Activated naive CD8-positive, alpha-beta T cell treated with anti-CD3 and anti-CD28 coated beads, Interleukin-2, amount 10 ng/mL, durations not matched to agents 7 days and 5 days (primary cell): ENCODE measurements at regions not wholly inside any gene's neighbourhood (a gene's known extent, or its start where the extent isn't known, plus 50 kb on each side); places are given as distances from the start of the nearest gene placed in this dataset.
"Not testable (repeated sequence)": the region's sequence is repeated elsewhere in the genome, so short reads cannot be mapped to it uniquely, and the experiment has no call there.

ENCODE experiments used
- ATAC-seq: fragments of 150-1000 bp; cut with Tn5 transposase; one replicate; pipeline ENCODE4 v1.10.0; 2021; ENCODE audit warnings: low read depth, moderate library complexity
- POLR2A ChIA-PET: fragments of 350-600 bp; sonication (Branson Sonifier 250); formaldehyde crosslinking; loops from one replicate; lab custom pipeline; 2021; ENCODE audit warnings: antibody characterized with exemption; lab: Charles Lee
- DNase-seq: peaks from one replicate; pipeline ENCODE4 v3.0.0; 2021
- H3K27ac Mint-ChIP-seq: one replicate; pipeline ENCODE4 v1.8.0; 2022; ENCODE audit warnings: mild to moderate bottlenecking, mixed read lengths
- H3K27me3 Mint-ChIP-seq: one replicate; pipeline ENCODE4 v1.8.0; 2022; ENCODE audit warnings: mild to moderate bottlenecking, moderate library complexity, mixed read lengths
- H3K36me3 Mint-ChIP-seq: one replicate; pipeline ENCODE4 v1.8.0; 2021; ENCODE audit warnings: mild to moderate bottlenecking, mixed read lengths
- H3K4me1 Mint-ChIP-seq: one replicate; pipeline ENCODE4 v1.8.0; 2021; ENCODE audit warnings: mixed read lengths
- H3K4me3 Mint-ChIP-seq: one replicate; pipeline ENCODE4 v1.8.0; 2022; ENCODE audit warnings: mild to moderate bottlenecking, moderate library complexity, mixed read lengths
- H3K9me3 Mint-ChIP-seq: one replicate; pipeline ENCODE4 v1.8.0; 2021; ENCODE audit warnings: mixed read lengths

GRCh38 chrX:68985135-68985755 lies 156.4 kb downstream of the EFNB1 start:
- H3K27me3 Mint-ChIP-seq, result no peaks in the 10 kb centered on the region
- no peak overlapping the region for H3K4me3 Mint-ChIP-seq
- H3K4me1 Mint-ChIP-seq, result peaks cover 4% of the 10 kb centered on the region
- DNase-seq, result no peak
- no peaks in the 10 kb centered on the region for H3K36me3 Mint-ChIP-seq
- no peaks in the 10 kb centered on the region for H3K9me3 Mint-ChIP-seq
- no peak overlapping the region for H3K27ac Mint-ChIP-seq
- POLR2A ChIA-PET, result no interaction called here
- no peak for ATAC-seq

- H3K27ac Mint-ChIP-seq, result no peak overlapping the region
- no peaks in the 10 kb centered on the region for H3K9me3 Mint-ChIP-seq
- ATAC-seq, result no peak
- POLR2A ChIA-PET, result no interaction called here
- H3K27me3 Mint-ChIP-seq, result no peaks in the 10 kb centered on the region
- no peaks in the 10 kb centered on the region for H3K36me3 Mint-ChIP-seq
- no peak for DNase-seq
- H3K4me1 Mint-ChIP-seq, result peaks cover 4% of the 10 kb centered on the region
- H3K4me3 Mint-ChIP-seq, result no peak overlapping the region
Observed at GRCh38 chrX:68983004-68983857, 154.4 kb downstream of the EFNB1 start.

GRCh38 chrX:68982476-68982875 lies 153.7 kb downstream of the EFNB1 start:
- ATAC-seq (no peak), DNase-seq (no peak)
- Mint-ChIP-seq H3K9me3 (no peaks in the 10 kb centered on the region), H3K36me3 (no peaks in the 10 kb centered on the region), H3K4me1 (no peaks in the 10 kb centered on the region), H3K27me3 (no peaks in the 10 kb centered on the region), H3K4me3 (no peak overlapping the region), H3K27ac (no peak overlapping the region)
- POLR2A ChIA-PET, result no interaction called here

- Mint-ChIP-seq H3K9me3 (no peaks in the 10 kb centered on the region), H3K27me3 (peaks cover 2% of the 10 kb centered on the region), H3K4me3 (no peak overlapping the region), H3K36me3 (no peaks in the 10 kb centered on the region), H3K4me1 (no peaks in the 10 kb centered on the region), H3K27ac (no peak overlapping the region)
- DNase-seq, result no peak
- POLR2A ChIA-PET, result no interaction called here
- no peak for ATAC-seq
Observed at GRCh38 chrX:68980906-68981616, 152.2 kb downstream of the EFNB1 start.

- Mint-ChIP-seq H3K36me3 (no peaks in the 10 kb centered on the region), H3K9me3 (peaks cover 2% of the 10 kb centered on the region), H3K4me3 (no peak overlapping the region), H3K27ac (no peak overlapping the region), H3K27me3 (peaks cover 2% of the 10 kb centered on the region), H3K4me1 (no peaks in the 10 kb centered on the region)
- DNase-seq, result no peak
- ATAC-seq, result no peak
- POLR2A ChIA-PET, result no interaction called here
Observed at GRCh38 chrX:68978655-68979054, 149.8 kb downstream of the EFNB1 start.

GRCh38 chrX:68978255-68978654 lies 149.4 kb downstream of the EFNB1 start:
- Mint-ChIP-seq H3K27ac (no peak overlapping the region), H3K36me3 (no peaks in the 10 kb centered on the region), H3K9me3 (peaks cover 3% of the 10 kb centered on the region), H3K4me1 (no peaks in the 10 kb centered on the region), H3K27me3 (peaks cover 2% of the 10 kb centered on the region), H3K4me3 (no peak overlapping the region)
- DNase-seq, result no peak
- ATAC-seq, result no peak
- POLR2A ChIA-PET, result no interaction called here

- no peaks in the 10 kb centered on the region for H3K36me3 Mint-ChIP-seq
- ATAC-seq (no peak), DNase-seq (no peak)
- H3K4me1 Mint-ChIP-seq, result no peaks in the 10 kb centered on the region
- H3K27ac Mint-ChIP-seq, result no peak overlapping the region
- H3K9me3 Mint-ChIP-seq, result peaks cover 2% of the 10 kb centered on the region
- POLR2A ChIA-PET, result no interaction called here
- H3K4me3 Mint-ChIP-seq, result no peak overlapping the region
- peaks cover 4% of the 10 kb centered on the region for H3K27me3 Mint-ChIP-seq
Observed at GRCh38 chrX:68953331-68953730, 124.5 kb downstream of the EFNB1 start.

- ATAC-seq, H3K4me1 Mint-ChIP-seq, DNase-seq, H3K36me3 Mint-ChIP-seq, H3K9me3 Mint-ChIP-seq, POLR2A ChIA-PET, H3K27ac Mint-ChIP-seq, H3K4me3 Mint-ChIP-seq, H3K27me3 Mint-ChIP-seq: not testable (repeated sequence)
Observed at GRCh38 chrX:68951942-68952619, 123.3 kb downstream of the EFNB1 start.

GRCh38 chrX:68950937-68951336 lies 122.1 kb downstream of the EFNB1 start:
- Mint-ChIP-seq H3K4me3 (no peak overlapping the region), H3K27me3 (no peaks in the 10 kb centered on the region), H3K27ac (no peak overlapping the region), H3K36me3 (no peaks in the 10 kb centered on the region), H3K9me3 (peaks cover 2% of the 10 kb centered on the region), H3K4me1 (no peaks in the 10 kb centered on the region)
- no peak for ATAC-seq
- DNase-seq, result no peak
- POLR2A ChIA-PET, result no interaction called here

- no peak overlapping the region for H3K27ac Mint-ChIP-seq
- no peak overlapping the region for H3K4me3 Mint-ChIP-seq
- H3K4me1 Mint-ChIP-seq, result no peaks in the 10 kb centered on the region
- DNase-seq (no peak), ATAC-seq (no peak)
- no peaks in the 10 kb centered on the region for H3K27me3 Mint-ChIP-seq
- H3K36me3 Mint-ChIP-seq, result no peaks in the 10 kb centered on the region
- POLR2A ChIA-PET, result no interaction called here
- H3K9me3 Mint-ChIP-seq, result no peaks in the 10 kb centered on the region
Observed at GRCh38 chrX:68947882-68948605, 119.2 kb downstream of the EFNB1 start.

- Mint-ChIP-seq H3K27ac (no peak overlapping the region), H3K9me3 (no peaks in the 10 kb centered on the region), H3K36me3 (no peaks in the 10 kb centered on the region), H3K27me3 (no peaks in the 10 kb centered on the region), H3K4me3 (no peak overlapping the region), H3K4me1 (no peaks in the 10 kb centered on the region)
- ATAC-seq (no peak), DNase-seq (no peak)
- POLR2A ChIA-PET, result no interaction called here
Observed at GRCh38 chrX:68945603-68946228, 116.9 kb downstream of the EFNB1 start.

- Mint-ChIP-seq H3K27ac (no peak overlapping the region), H3K27me3 (no peaks in the 10 kb centered on the region), H3K9me3 (no peaks in the 10 kb centered on the region), H3K4me3 (no peak overlapping the region), H3K4me1 (no peaks in the 10 kb centered on the region), H3K36me3 (no peaks in the 10 kb centered on the region)
- no peak for ATAC-seq
- DNase-seq, result no peak
- POLR2A ChIA-PET, result no interaction called here
Observed at GRCh38 chrX:68945081-68945602, 116.3 kb downstream of the EFNB1 start.
